ENCODE measurements at regions not wholly inside any gene's neighbourhood (a gene's known extent, or its start where the extent isn't known, plus 50 kb on each side); places are given as distances from the start of the nearest gene placed in this dataset.
"Not testable (repeated sequence)": the region's sequence is repeated elsewhere in the genome, so short reads cannot be mapped to it uniquely, and the experiment has no call there.

DNA sequence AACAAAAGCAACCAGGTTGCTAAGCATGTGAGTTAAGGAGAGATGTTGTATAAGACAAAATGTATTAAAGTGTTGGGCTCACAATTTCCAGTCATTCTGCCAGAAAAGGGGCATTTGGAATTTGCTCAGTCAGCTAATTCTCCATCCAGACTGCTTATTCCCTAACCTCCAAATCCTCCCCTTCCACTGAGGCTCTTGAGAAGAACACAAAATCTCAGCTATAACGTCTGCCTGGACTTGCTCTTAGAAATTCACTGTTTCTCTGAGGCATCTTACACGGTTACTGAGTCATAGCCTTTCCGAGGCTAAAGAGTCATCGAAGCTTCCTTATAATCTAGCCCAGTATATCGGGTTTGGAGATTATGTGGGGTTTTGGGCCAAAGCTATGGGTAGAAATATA, 548.2 kb upstream of the ADGRL4 start:
- DNase-seq = no peak
- ATAC-seq = no peak
- intact Hi-C loops (cut with DNase I) = no loop called here

DNA sequence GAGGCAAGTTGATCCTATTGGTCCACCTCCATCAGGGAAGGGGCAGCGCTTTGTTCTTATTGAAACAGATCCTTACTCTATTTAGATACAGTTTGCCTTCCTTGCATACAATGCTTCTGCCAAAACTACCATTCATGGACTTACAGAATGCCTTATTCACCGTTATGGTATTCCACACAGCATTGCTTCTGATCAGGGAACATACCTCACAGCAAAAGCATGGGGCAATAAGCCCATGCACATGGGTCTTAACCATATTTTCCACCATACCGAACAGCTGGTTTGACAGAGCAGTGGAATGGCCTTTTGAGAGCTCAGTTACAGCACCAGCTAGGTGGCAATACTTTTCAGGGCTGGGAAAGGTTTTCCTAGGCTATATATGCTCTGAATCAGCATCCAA, 544.8 kb upstream of the ADGRL4 start:
- DNase-seq (no peak), ATAC-seq (no peak)

DNA sequence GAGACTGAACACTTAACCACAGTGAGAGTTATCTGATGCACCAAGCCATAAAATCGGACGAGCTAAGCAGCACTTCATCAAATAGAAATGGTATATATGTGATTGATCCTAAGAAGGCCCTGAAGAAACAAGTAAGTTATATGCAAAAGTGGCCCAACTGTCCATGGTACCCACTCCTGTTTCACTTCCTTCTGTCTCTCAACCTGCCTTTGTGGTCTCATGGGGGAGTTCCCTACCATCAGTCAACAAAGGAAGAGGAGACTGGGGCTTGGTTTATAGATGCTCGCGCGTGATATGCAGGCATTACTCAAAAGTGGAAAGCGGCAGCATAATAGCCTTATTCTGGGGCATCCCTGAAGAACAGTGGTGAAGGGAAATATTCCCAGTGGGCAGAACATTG, 543.9 kb upstream of the ADGRL4 start:
- no peak for DNase-seq
- intact Hi-C loops (cut with DNase I) = no loop called here
- no peak for ATAC-seq

More for the DNA sequence above, 544.8 kb upstream of the ADGRL4 start:
- intact Hi-C loops (cut with DNase I) = no loop called here

DNA sequence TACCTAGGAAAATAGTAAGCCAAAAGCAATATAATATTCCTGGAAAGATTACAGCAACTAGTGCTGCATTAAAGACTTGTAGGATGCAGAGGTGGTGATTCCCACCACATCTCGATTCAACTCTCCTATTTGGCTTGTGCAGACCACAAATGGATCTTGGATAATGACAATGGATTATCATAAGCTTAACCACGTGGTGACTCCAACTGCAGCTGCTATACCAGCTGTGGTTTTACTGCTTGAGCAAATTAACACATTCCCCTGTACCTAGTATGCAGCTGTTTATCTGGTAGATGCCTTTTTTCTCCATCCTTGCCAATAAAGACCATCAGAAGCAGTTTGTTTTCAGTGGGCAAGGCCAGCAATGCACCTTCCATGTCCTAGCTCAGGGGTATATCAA, 542.7 kb upstream of the ADGRL4 start:
- intact Hi-C loops (cut with DNase I) = no loop called here
- no peak for DNase-seq
- ATAC-seq = no peak

DNA sequence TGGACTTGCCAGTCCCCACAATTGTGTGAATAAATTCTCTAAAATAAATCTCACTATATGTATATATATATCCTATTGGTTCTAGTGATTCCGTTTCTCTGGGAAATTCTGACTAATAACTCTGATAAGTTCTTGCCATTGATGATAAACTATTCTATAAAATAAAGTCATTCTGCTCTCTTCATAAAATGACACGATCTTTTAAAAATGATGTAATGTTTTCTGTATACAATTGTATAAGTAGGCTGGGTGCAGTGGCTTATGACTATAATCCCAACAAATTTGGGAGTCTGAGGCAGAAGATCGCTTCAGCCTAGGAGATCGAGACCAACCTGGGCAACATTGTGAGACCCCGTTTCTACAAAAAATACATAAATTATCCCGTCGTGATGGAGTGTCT, 541.0 kb upstream of the ADGRL4 start:
- ATAC-seq (no peak), DNase-seq (no peak)
- intact Hi-C loops (cut with DNase I) = no loop called here

DNA sequence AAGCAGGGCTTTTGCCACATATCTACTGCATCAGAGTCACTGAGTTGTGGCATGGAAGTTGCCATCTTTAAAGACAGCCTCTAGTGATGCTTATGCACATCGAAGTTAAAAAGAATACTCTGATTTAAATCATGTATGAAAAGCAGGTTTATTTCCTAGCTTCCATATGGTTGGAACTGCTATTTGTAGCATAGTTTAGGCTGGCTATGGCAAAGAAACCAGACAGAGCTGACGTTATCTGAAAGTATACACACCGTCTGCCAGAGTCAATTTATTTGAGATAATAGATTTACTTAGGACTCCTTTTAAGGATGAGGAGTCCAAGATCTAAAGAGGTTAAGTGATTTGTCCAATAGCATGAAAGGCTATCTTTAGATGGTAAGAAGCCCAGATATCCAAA, 536.9 kb upstream of the ADGRL4 start:
- DNase-seq (no peak), ATAC-seq (no peak)
- intact Hi-C loops (cut with DNase I) = no loop called here

DNA sequence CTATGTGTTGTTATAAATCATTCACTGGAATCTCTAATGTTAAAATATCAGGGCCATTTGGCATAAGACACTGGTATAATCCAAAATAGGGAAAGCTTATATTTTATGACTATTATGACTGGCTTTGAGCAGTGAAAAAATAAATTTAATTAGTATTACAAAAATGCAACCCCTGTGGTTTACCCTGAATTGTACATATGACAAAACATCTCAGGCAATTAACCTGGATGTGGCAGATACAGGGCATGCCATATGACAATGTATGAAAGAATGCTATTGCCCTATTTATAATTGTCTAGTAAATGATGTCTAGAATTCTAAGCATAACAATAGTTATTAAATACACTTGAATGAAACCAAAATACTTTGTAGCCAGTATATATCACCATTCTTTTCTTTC, 532.5 kb upstream of the ADGRL4 start:
- DNase-seq = no peak
- intact Hi-C loops (cut with DNase I) = no loop called here
- ATAC-seq = no peak

DNA sequence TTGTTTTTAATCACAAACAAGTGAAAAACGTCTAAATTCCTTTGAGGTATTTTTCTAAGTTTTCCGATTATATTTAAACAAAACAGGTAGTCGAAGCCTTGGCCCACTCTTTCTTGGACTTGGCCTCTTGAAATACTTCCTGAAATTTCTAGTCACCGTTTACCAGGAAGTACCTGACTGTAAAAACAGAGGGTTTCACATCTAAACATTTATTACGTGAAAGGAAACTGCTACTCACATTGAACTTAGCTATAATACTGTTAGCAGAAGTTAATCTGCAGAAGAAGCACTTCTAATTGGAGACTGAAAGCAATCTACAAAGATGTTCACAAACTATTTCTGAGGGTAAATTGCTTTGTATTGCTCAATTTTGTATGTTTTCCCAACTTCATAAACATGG, 526.0 kb upstream of the ADGRL4 start:
- intact Hi-C loops (cut with DNase I) = no loop called here
- DNase-seq (no peak), ATAC-seq (no peak)

DNA sequence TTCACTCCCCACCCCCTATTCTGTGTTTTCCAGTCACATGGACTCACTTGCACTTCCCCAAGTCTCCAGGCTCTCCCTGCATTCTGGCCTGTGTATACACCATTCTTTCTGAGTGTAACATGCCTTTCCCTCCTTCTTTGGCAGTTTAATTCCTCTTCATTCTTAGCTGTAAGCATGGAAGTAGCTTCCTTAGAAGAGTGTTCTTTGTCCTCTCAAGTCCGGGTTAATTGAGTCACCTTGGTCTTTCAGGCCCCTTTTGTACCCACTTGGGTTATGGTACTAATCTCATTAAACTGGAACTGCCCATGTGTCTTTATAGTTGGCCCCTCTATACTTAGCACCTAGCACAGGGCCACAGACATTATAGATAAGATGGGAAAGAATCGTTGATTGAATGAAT, 525.3 kb upstream of the ADGRL4 start:
- intact Hi-C loops (cut with DNase I) = no loop called here
- ATAC-seq (no peak), DNase-seq (no peak)

DNA sequence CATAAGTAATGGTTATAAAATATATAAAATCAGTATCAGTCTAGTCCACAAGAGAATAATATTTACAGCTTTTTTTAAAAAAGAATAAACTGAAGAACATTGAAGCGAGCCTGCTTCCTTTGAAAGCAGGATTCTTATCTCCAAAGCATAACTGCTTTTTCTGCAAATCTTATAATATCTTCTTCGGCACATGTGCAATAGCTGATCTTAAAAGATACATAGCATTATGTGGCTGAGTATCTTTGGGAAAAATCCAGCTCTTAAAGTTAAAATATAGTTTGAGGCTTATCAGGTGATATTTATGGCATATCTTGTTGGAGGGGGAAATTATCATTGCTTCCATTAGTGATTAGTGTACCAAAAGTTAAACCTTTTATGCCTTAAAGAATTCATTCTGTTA, 523.9 kb upstream of the ADGRL4 start:
- no peak for ATAC-seq
- intact Hi-C loops (cut with DNase I) = no loop called here
- no peak for DNase-seq

DNA sequence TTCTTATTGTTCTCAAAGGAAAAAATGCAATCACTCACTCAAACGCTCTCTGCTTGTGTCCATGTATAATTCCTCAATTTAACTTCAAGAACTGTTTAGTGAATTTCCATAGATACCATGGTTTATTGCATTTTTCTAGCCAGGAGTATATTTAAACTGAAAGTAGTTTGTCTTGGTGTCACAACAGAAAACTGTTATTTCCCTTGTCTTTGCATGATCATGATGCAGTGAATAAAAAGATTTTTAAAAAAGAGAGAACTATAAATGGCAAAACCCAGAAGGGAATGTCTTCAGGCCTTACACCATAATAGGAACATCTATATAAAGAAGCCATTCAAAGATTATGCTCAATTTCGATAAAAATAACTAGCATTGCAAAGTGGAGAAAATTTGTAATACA, 523.5 kb upstream of the ADGRL4 start:
- ATAC-seq = no peak

DNA sequence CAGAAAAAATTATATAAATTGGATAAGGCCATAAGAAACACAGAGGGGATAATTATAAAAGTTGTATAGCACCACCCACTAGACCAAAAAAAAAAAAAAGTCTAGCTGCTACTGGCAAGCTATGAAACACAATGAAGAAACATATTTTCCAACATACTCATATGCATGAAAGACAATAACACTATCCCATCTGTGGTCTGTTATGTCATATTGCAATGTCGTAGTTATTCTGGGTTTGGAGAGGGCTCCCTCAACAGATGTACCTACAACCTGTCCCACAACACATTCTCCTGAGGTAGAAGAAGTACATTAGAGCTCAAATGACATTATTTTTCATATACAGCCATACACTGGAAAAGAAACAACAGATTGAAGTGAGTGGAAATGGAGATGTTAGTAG, 517.6 kb upstream of the ADGRL4 start:
- intact Hi-C loops (cut with DNase I) = no loop called here
- no peak for DNase-seq

More for the DNA sequence above, 523.5 kb upstream of the ADGRL4 start:
- intact Hi-C loops (cut with DNase I) = no loop called here
- no peak for DNase-seq

DNA sequence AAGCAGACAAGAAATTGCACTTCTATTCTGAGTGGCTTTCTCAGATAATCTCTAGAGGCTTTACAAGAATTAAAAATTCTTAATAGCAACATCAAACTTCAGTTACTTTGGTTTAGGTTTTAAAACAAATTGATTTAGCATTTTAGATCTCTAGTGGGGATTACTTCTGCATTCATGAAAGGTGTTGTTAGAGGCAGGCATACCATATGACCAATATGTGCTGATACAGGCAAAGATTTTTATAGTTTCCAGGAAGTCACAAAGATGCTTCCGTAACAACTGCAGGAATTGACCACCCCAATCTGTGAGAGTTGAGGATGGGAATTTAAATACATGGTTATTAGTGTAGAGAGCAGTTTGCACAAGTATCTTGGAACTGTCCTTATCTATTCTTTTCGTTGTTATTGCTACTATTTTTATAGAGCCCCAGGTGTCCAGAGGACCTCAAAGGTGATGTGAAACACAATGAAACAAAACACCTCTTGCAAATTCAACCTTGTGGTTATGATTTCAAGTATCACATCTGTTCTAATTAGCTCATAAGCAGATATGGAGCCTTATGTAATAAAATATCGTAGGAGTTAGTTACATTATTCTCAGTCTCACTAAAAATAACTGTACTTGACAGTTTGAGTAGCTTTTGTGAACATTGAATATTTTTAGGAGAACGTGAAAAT, 512.7 kb upstream of the ADGRL4 start:
- no peak for DNase-seq
- intact Hi-C loops (cut with DNase I) = no loop called here
- ATAC-seq = no peak

More for the DNA sequence above, 517.6 kb upstream of the ADGRL4 start:
- no peak for ATAC-seq

DNA sequence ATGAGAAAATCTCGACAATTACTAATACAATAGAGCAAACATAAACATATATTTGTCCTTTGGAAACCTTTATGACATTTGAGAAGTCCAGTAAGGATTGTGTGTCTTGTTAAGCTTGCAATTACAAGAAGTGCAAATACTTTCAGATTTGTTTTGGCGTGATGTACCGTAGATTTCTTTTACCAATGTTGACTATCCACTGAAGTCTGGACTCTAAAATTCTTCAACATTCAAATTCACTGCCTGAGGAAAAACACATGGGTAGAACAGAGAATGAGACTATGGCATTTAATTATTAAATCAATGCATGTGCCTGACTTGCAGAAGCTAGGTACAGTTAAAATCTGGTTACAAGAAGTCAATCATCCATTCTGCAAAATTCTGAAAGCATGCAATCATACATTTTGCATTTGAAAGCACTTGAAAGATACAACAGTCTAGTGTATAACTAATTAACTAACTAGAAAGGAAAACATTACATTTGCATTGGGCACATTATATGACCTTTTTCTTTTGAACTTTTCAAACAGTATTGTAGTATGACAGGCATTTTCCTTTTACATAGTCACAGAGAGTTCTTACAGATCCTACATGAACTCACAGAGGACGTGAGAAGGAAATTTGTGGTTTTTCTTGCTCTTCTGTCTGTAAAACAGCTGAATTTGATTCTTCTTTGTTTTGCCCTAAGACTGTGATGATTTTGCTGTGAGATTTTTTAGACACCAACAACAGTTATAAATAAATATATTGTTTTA, 511.1 kb upstream of the ADGRL4 start:
- intact Hi-C loops (cut with DNase I) = no loop called here
- ATAC-seq (no peak), DNase-seq (no peak)

DNA sequence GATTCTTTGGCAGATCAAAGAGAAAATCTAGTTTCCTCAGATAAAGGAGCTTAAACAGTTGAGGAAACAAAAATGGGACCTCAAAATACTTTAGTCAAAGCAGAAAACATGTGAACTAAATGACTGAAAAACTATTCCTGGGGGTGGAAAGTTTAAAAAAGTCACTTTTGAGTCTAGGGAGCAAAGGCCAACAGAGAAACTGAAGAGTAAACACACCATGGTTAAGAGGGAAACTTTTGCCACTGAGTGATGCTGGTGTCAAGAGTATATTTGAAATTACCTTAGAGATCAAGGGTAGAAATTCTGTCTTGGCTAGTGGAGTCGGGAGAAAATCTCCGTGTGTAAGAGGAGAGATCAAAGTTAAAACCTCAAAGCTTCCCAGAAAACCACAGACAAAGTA, 501.2 kb upstream of the ADGRL4 start:
- intact Hi-C loops (cut with DNase I) = no loop called here
- ATAC-seq (no peak), DNase-seq (no peak)

DNA sequence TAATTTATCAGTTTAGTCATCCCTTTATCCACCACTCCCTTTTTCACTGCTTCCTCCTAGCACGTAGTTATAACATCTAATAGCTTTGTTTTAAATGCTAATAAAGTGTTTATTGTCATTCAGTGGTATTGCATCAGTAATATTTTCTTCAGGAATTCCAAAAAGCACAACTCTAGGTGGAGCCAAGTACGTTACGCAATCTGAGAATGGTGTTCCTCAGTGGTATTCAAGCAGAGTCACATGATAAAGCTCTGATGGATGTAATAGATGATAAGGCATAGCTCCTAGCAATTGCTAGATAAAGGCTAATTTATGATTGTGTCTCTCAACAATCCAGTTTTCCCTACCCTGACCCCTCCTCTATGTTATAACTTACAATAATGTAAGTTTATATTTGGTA, 494.6 kb upstream of the ADGRL4 start:
- DNase-seq (no peak), ATAC-seq (no peak)
- intact Hi-C loops (cut with DNase I) = no loop called here

DNA sequence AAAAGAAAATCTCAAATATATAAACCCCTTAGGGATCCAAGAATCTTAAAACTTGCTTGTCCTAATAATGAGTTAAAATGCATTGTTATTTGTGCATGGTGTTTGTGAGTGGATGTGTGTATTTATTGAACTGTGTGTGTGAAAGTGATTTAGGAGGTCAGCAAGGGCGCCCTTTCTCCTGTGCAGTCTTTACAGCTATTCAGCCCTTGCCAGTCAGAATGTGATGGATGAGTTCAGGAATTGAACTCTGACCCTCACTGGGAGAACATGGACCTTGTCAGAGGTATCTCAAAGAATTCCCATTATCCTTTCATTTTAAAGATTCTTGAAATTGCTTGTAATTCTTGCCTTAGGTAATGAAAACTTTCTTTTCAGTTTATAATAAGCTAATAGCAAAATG, 493.0 kb upstream of the ADGRL4 start:
- intact Hi-C loops (cut with DNase I) = no loop called here
- DNase-seq (no peak), ATAC-seq (no peak)

DNA sequence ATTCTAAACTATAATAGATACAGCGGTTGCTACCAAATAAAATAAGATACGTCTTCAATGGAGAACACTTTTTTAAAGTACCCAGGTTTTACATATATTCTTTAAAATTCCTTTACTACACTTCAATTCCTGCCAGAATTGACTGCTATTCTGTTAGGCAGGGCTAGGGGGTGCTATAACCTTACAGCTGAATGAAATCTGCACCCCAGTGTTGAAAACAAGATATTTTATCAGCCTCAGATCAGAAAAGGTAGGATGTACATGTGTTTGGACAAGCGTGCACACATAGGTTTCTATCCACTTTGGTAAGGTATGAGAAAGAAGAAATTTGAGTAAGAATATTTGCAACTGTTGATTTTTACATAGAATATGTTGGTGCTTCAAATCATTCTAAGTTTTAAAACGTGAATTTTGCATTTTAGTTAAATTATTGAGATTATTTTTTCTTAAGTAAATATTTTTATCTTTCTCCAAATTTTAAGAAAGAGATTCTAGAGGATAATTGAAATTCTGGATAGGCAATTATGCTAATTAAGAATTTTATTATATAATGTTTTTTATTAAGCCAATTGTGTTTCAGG, 490.8 kb upstream of the ADGRL4 start:
- ATAC-seq (no peak), DNase-seq (no peak)
- intact Hi-C loops (cut with DNase I) = no loop called here

DNA sequence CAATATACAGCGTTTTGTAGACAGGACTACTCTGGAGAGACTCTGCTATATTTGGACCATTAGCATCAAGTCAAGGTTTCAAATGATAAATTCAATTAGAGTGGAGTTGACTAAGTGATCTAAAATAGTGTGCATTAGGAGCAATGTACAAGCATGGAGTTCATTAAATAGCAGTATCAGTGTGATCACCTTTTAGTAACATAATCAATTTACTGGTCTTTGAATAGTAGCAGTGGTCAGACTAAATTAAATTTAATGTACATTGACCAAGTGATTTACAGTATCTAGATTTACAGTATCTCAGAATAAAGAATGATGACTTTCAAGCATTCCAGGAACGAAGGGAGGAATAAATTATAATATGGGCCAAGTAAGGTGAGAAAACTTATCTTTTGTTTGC, 489.6 kb upstream of the ADGRL4 start:
- DNase-seq = no peak
- no peak for ATAC-seq
- intact Hi-C loops (cut with DNase I) = no loop called here

DNA sequence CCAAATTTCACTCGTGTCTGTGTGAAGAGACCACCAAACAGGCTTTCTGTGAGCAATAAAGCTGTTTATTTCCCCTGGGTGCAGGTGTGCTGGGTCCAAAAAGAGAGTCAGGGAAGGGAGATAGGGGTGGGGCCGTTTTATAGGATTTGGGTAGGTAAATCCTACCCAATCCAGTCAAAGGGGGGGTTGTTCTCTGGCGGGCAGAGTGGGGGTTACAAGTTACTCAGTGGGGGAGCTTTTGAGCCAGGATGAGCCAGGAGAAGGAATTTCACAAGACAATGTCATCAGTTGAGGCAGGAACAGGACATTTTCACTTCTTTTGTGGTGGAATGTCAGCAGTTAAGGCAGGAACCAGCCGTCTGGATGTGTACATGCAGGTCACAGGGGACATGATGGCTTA, 487.2 kb upstream of the ADGRL4 start:
- intact Hi-C loops (cut with DNase I); ATAC-seq; DNase-seq: not testable (repeated sequence)

DNA sequence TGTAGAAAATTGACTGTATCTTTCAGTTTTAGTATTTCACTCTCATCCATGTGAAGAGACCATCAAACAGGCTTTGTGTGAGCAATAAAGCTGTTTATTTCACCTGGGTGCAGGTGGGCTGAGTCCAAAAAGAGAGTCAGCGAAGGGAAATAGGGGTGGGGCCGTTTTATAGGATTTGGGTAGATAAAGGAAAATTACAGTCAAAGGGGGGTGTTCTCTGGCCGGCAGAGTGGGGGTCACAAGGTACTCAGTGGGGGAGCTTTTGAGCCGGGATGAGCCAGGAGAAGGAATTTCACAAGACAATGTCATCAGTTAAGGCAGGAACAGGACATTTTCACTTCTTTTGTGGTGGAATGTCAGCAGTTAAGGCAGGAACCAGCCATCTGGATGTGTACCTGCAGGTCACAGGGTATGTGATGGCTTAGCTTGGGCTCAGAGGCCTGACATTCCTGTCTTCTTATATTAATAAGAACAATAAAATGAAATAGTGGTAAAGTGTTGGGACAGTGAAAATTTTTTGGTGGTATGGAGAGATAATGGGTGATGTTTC, 482.1 kb upstream of the ADGRL4 start:
- ATAC-seq; intact Hi-C loops (cut with DNase I); DNase-seq: not testable (repeated sequence)

All from left cardiac atrium (tissue), 4 donors.